Adrenal gland (tissue), 5 donors: ENCODE measurements at regions not wholly inside any gene's neighbourhood (a gene's known extent, or its start where the extent isn't known, plus 50 kb on each side); places are given as distances from the start of the nearest gene placed in this dataset.

Experiments used
- CTCF ChIP-seq, 6 experiments: fragments of 450-650 bp in 4 of 6; fragments of 200-600 bp in 2 of 6; sonication (generic) in 1 of 6; IDR thresholded peaks; 1 replicate in 5 of 6; 2 replicates in 1 of 6; pipeline versions ENCODE4 v1.5.1 to v1.8.0; 2016 to 2021; ENCODE audit warnings: antibody characterized with exemption in 6 of 6, mild to moderate bottlenecking in 2 of 6, moderate library complexity in 1 of 6
- POLR2A ChIP-seq, 2 donors: fragments of 450-650 bp; IDR thresholded peaks; one replicate each; pipeline ENCODE4 v1.6.1; 2017; ENCODE audit warnings: antibody characterized with exemption in 2 of 2, mild to moderate bottlenecking in 2 of 2, moderate library complexity in 1 of 2
- donor health status: DM: no; HTN: no; CAD: no.

- TF ChIP-seq CTCF (IDR thresholded peaks at IDR 0.05) (no peak), POLR2A (IDR thresholded peaks at IDR 0.05) (no peak)
Measured at GRCh38 chr12:46892887-46893286, 67.1 kb upstream of the SLC38A4 start.
